NCI-H2196 treated with DMSO at 0.1 percent for 48 hours (cell line): ENCODE measurements at regions not wholly inside any gene's neighbourhood (a gene's known extent, or its start where the extent isn't known, plus 50 kb on each side); places are given as distances from the start of the nearest gene placed in this dataset.
"Not testable (repeated sequence)": the region's sequence is repeated elsewhere in the genome, so short reads cannot be mapped to it uniquely, and the experiment has no call there.

Experiments used
- DNase-seq: peaks from one replicate; lab custom pipeline; 2025; ENCODE audit not compliant: unreplicated experiment; lab: John Stamatoyannopoulos, UW

- no peak for DNase-seq
Observed at GRCh38 chr2:106010818-106011355, 183.2 kb downstream of the UXS1 start.

- no peak for DNase-seq
Observed at GRCh38 chr2:106009096-106009495, 185.0 kb downstream of the UXS1 start.

- DNase-seq = no peak
Observed at GRCh38 chr2:106004851-106005250, 189.2 kb downstream of the UXS1 start.

- no peak for DNase-seq
Observed at GRCh38 chr2:105999211-105999989, 194.7 kb downstream of the UXS1 start.

- DNase-seq = no peak
Observed at GRCh38 chr2:105997711-105998110, 196.4 kb downstream of the UXS1 start.

GRCh38 chr2:105990624-105991023 is 203.5 kb downstream of the UXS1 start:
- DNase-seq = no peak

GRCh38 chr2:105989803-105990202 is 204.3 kb downstream of the UXS1 start:
- not testable (repeated sequence) for DNase-seq

GRCh38 chr2:105989070-105989469 is 205.0 kb downstream of the UXS1 start:
- DNase-seq = no peak

GRCh38 chr2:105977807-105978206 is 216.3 kb downstream of the UXS1 start:
- no peak for DNase-seq

GRCh38 chr2:105977212-105977611 is 216.9 kb downstream of the UXS1 start:
- no peak for DNase-seq

GRCh38 chr2:105974812-105975211 is 219.3 kb downstream of the UXS1 start:
- no peak for DNase-seq

GRCh38 chr2:105972927-105973326 is 221.2 kb downstream of the UXS1 start:
- DNase-seq = no peak

GRCh38 chr2:105972246-105972645 is 221.9 kb downstream of the UXS1 start:
- DNase-seq = no peak

GRCh38 chr2:105969552-105969951 is 224.5 kb downstream of the UXS1 start:
- no peak for DNase-seq

GRCh38 chr2:105962221-105962620 is 217.5 kb downstream of the NCK2 start:
- no peak for DNase-seq

GRCh38 chr2:105961599-105962146 is 217.0 kb downstream of the NCK2 start:
- no peak for DNase-seq

GRCh38 chr2:105959357-105959756 is 214.6 kb downstream of the NCK2 start:
- DNase-seq = no peak

GRCh38 chr2:105954891-105955290 is 210.2 kb downstream of the NCK2 start:
- no peak for DNase-seq

GRCh38 chr2:105953942-105954341 is 209.2 kb downstream of the NCK2 start:
- no peak for DNase-seq

GRCh38 chr2:105952131-105952530 is 207.4 kb downstream of the NCK2 start:
- DNase-seq = no peak

GRCh38 chr2:105951384-105951694 is 206.6 kb downstream of the NCK2 start:
- no peak for DNase-seq

- no peak for DNase-seq
Observed at GRCh38 chr2:105950521-105951383, 206.0 kb downstream of the NCK2 start.
